Breast epithelium (tissue), 3 donors: ENCODE measurements at regions not wholly inside any gene's neighbourhood (a gene's known extent, or its start where the extent isn't known, plus 50 kb on each side); places are given as distances from the start of the nearest gene placed in this dataset.

Source experiments
- POLR2A ChIP-seq: fragments of 450-650 bp; IDR thresholded peaks from one replicate; pipeline ENCODE4 v1.6.1; 2016; ENCODE audit warnings: antibody characterized with exemption, mild to moderate bottlenecking, moderate library complexity
- POLR2AphosphoS5 ChIP-seq, 3 donors: sonication (generic); formaldehyde crosslinking; IDR thresholded peaks; one replicate each; pipeline ENCODE4 v1.6.1; 2017; ENCODE audit warnings: antibody characterized with exemption in 3 of 3
- TF ChIP-seq, protein P1 (sequence below), 3 donors: fragments of 450-650 bp; IDR thresholded peaks; one replicate each; pipeline ENCODE4 v1.5.1; 2016 to 2017; ENCODE audit warnings: antibody characterized with exemption in 3 of 3, mild to moderate bottlenecking in 3 of 3, moderate library complexity in 3 of 3

DNA sequence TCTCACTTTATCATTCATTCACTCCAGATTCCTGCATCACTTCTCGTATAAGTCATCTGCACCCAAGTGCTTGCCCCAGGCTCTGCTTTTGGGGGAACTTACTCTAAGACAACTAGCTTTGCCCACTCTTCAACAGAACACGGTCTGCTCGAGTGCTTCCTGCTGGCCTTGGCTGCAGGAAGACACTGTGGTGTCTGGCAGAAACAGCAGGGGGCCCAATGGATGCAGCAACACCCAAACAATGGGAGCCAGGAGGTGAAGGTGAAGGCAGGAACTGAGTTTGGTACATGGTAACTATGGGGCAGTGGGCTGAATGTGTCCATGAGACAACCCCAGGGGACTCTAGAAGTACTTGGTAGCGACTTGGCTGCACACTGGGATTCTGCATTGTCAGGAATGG lies 344.0 kb downstream of the REEP3 start:
- TF ChIP-seq, protein P1, sequence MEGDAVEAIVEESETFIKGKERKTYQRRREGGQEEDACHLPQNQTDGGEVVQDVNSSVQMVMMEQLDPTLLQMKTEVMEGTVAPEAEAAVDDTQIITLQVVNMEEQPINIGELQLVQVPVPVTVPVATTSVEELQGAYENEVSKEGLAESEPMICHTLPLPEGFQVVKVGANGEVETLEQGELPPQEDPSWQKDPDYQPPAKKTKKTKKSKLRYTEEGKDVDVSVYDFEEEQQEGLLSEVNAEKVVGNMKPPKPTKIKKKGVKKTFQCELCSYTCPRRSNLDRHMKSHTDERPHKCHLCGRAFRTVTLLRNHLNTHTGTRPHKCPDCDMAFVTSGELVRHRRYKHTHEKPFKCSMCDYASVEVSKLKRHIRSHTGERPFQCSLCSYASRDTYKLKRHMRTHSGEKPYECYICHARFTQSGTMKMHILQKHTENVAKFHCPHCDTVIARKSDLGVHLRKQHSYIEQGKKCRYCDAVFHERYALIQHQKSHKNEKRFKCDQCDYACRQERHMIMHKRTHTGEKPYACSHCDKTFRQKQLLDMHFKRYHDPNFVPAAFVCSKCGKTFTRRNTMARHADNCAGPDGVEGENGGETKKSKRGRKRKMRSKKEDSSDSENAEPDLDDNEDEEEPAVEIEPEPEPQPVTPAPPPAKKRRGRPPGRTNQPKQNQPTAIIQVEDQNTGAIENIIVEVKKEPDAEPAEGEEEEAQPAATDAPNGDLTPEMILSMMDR (IDR thresholded peaks at IDR 0.05), result no peak
- TF ChIP-seq POLR2A, result no peak
- no peak for TF ChIP-seq POLR2AphosphoS5 (IDR thresholded peaks at IDR 0.05)
